GM12878 (cell line): ENCODE measurements at regions not wholly inside any gene's neighbourhood (a gene's known extent, or its start where the extent isn't known, plus 50 kb on each side); places are given as distances from the start of the nearest gene placed in this dataset.

Experiments
- ATAC-seq: fragments of 200-7000 bp; cut with Tn5 transposase; 3 replicates; pipeline ENCODE4 v1.9.1; 2020; ENCODE audit warnings: mild to moderate bottlenecking, moderate library complexity
- BruUV-seq: library from RNA; stranded (reverse); fragments of 400-500 nt; replicated peaks from 2 replicates; lab custom pipeline; 2021; lab: Mats Ljungman, UMichigan
- CTCF ChIA-PET: fragments of 300-600 bp; sonication (Branson Sonifier 250); formaldehyde crosslinking; extraction: SDS; loops from one replicate; lab custom pipeline; 2021; ENCODE audit warnings: inconsistent platforms; lab: Yijun Ruan, JAX
- POLR2A ChIA-PET: fragments of 350-600 bp; formaldehyde crosslinking; extraction: SDS; loops from one replicate; lab custom pipeline; 2021; ENCODE audit warnings: inconsistent platforms; lab: Charles Lee
- RAD21 ChIA-PET: fragments of 300-600 bp; sonication (Branson Sonifier 250); formaldehyde crosslinking; loops from one replicate; lab custom pipeline; 2023; ENCODE audit warnings: antibody characterized with exemption; ENCODE audit not compliant: unreplicated experiment; lab: Charles Lee
- SMC1A ChIA-PET: fragments of 300-600 bp; sonication (Branson Sonifier 250); formaldehyde crosslinking; loops from one replicate; lab custom pipeline; 2023; ENCODE audit not compliant: unreplicated experiment, uncharacterized antibody; lab: Charles Lee
- DNase-seq: peaks from one replicate; pipeline ENCODE4 v3.0.0-alpha.2; 2011; ENCODE audit warnings: low read depth, low spot score
- FAIRE-seq: peaks from 3 replicates; lab custom pipeline; 2011; peaks lifted over from hg19 to GRCh38; lab: Jason Lieb, UNC
- H2AFZ ChIP-seq: 2 replicates; pipeline ENCODE4 v1.6.0; 2011; ENCODE audit warnings: low read depth, low read length, control low read depth; ENCODE audit not compliant: control insufficient read depth
- H3K27ac ChIP-seq: 2 replicates; pipeline ENCODE4 v1.5.1; 2011; ENCODE audit warnings: control low read depth; ENCODE audit not compliant: control insufficient read depth, insufficient read depth
- H3K27me3 ChIP-seq, 2 experiments: replicated peaks in 1 of 2; 2 replicates each; pipeline versions ENCODE4 v1.6.0 to v1.6.1; 2011; ENCODE audit warnings: low read length in 1 of 2; ENCODE audit not compliant: control insufficient read depth in 2 of 2, insufficient read depth in 2 of 2
- H3K36me3 ChIP-seq, 2 experiments: 2 replicates each; pipeline ENCODE4 v1.5.1; 2011; ENCODE audit warnings: low read length in 1 of 2; ENCODE audit not compliant: control insufficient read depth in 2 of 2, insufficient read depth in 2 of 2
- H3K4me1 ChIP-seq: 2 replicates; pipeline ENCODE4 v1.6.1; 2011; ENCODE audit warnings: mild to moderate bottlenecking, low read length, moderate library complexity, mixed read lengths; ENCODE audit not compliant: control insufficient read depth, insufficient read depth
- H3K4me2 ChIP-seq: 2 replicates; pipeline ENCODE4 v1.6.0; 2011; ENCODE audit warnings: control low read depth; ENCODE audit not compliant: control insufficient read depth, insufficient read depth
- H3K4me3 ChIP-seq: fragments of 200-600 bp; sonication (generic); 2 replicates; pipeline ENCODE4 v1.5.1; 2016
- H3K79me2 ChIP-seq: 2 replicates; pipeline ENCODE4 v1.6.0; 2011; ENCODE audit warnings: low read length; ENCODE audit not compliant: control insufficient read depth, insufficient read depth
- H3K9ac ChIP-seq: 2 replicates; pipeline ENCODE4 v1.8.0; 2011; ENCODE audit warnings: low read length, control low read depth, mixed read lengths; ENCODE audit not compliant: control insufficient read depth, insufficient read depth
- H3K9me3 ChIP-seq: replicated peaks from 3 replicates; pipeline ENCODE4 v1.5.1; 2011; ENCODE audit warnings: mild to moderate bottlenecking, low read length; ENCODE audit not compliant: control insufficient read depth, insufficient read depth
- H4K20me1 ChIP-seq: 2 replicates; pipeline ENCODE4 v1.6.0; 2011; ENCODE audit not compliant: control insufficient read depth, insufficient read depth
- ASH2L ChIP-seq: fragments of 300-600, 200-600 bp; sonication (generic); IDR thresholded peaks from 2 replicates; pipeline ENCODE4 v1.6.1; 2017; ENCODE audit warnings: low read depth, mild to moderate bottlenecking, borderline replicate concordance
- CBX3 ChIP-seq: fragments of 200-600 bp; sonication (generic); IDR thresholded peaks from 2 replicates; pipeline ENCODE4 v1.6.1; 2016; ENCODE audit warnings: low read depth, borderline replicate concordance
- CHD4 ChIP-seq: fragments of 200-600 bp; sonication (generic); IDR thresholded peaks from 2 replicates; pipeline ENCODE4 v1.6.1; 2016; ENCODE audit warnings: mild to moderate bottlenecking
- EGR1 ChIP-seq, 2 experiments: IDR thresholded peaks; 1 replicate in 1 of 2; 2 replicates in 1 of 2; pipeline ENCODE4 v1.6.1; 2011 to 2012; ENCODE audit warnings: low read depth in 2 of 2, low read length in 2 of 2, borderline replicate concordance in 1 of 2, mild to moderate bottlenecking in 1 of 2, moderate library complexity in 1 of 2
- EP300 ChIP-seq, 2 experiments: fragments of 150-350 bp in 1 of 2; IDR thresholded peaks; 2 replicates each; pipeline ENCODE4 v1.6.1; 2011 to 2012; ENCODE audit warnings: low read depth in 2 of 2, low read length in 2 of 2, borderline replicate concordance in 1 of 2, improper control_type of control experiment in 1 of 2, inconsistent platforms in 1 of 2; ENCODE audit not compliant: control insufficient read depth in 1 of 2
- HDAC2 ChIP-seq: fragments of 200-600 bp; sonication (generic); IDR thresholded peaks from 2 replicates; pipeline ENCODE4 v1.6.1; 2017
- HDGF ChIP-seq: fragments of 450-650 bp; IDR thresholded peaks from 2 replicates; pipeline ENCODE4 v1.6.1; 2016; ENCODE audit warnings: antibody characterized with exemption
- MTA2 ChIP-seq: fragments of 450-650 bp; IDR thresholded peaks from 2 replicates; pipeline ENCODE4 v1.6.1; 2016; ENCODE audit warnings: low read depth, mild to moderate bottlenecking, moderate library complexity
- NR2C1 ChIP-seq: fragments of 450-650 bp; IDR thresholded peaks from 2 replicates; pipeline ENCODE4 v1.6.1; 2017; ENCODE audit warnings: antibody characterized with exemption, mild to moderate bottlenecking, moderate library complexity
- PKNOX1 ChIP-seq: fragments of 450-650 bp; IDR thresholded peaks from 2 replicates; pipeline ENCODE4 v1.6.1; 2016; ENCODE audit warnings: mild to moderate bottlenecking
- POU2F2 ChIP-seq: IDR thresholded peaks from 3 replicates; pipeline ENCODE4 v1.6.1; 2011; ENCODE audit warnings: low read depth, mild to moderate bottlenecking, low read length, borderline replicate concordance
- SKIL ChIP-seq: fragments of 450-650 bp; IDR thresholded peaks from 2 replicates; pipeline ENCODE4 v1.6.1; 2017; ENCODE audit warnings: mild to moderate bottlenecking, low read depth, inconsistent platforms; ENCODE audit not compliant: poor library complexity, severe bottlenecking
- TCF3 ChIP-seq: IDR thresholded peaks from 2 replicates; pipeline ENCODE4 v1.6.1; 2012; ENCODE audit warnings: low read depth, mild to moderate bottlenecking, low read length, borderline replicate concordance; ENCODE audit not compliant: insufficient read depth
- USF1 ChIP-seq: IDR thresholded peaks from 2 replicates; pipeline ENCODE4 v1.6.1; 2011; ENCODE audit warnings: borderline replicate concordance, low read depth, mild to moderate bottlenecking, moderate library complexity, mixed read lengths, low read length; ENCODE audit not compliant: insufficient read depth; ENCODE audit errors: extremely low read length
- ZNF384 ChIP-seq: IDR thresholded peaks from 2 replicates; pipeline ENCODE4 v1.6.1; 2012; ENCODE audit warnings: low read depth, mild to moderate bottlenecking, low read length, improper control_type of control experiment, borderline replicate concordance
- ZZZ3 ChIP-seq: IDR thresholded peaks from 2 replicates; pipeline ENCODE4 v1.6.1; 2011; ENCODE audit warnings: low read depth; ENCODE audit not compliant: control insufficient read depth, insufficient read length
- WGBS: methylation state at CpG from one replicate; pipeline ENCODE4 v1.1.6; 2016; ENCODE audit warnings: low lambda C conversion rate; ENCODE audit not compliant: insufficient replicate concordance, insufficient coverage; ENCODE audit errors: missing lambda C conversion rate; 5-methylcytosine and 5-hydroxymethylcytosine counted together
- in situ Hi-C: fragments of 300-500 bp; cut with MboI; formaldehyde crosslinking; loops from 9 replicates; pipeline ENCODE4 v1.14.3; 2018; ENCODE audit warnings: mixed read lengths
- intact Hi-C: fragments of 100-400 bp; cut with micrococcal nuclease; formaldehyde crosslinking; loops from one replicate; pipeline ENCODE4 v1.14.2; 2022; ENCODE audit not compliant: unreplicated experiment
- TF ChIP-seq, protein P1 (sequence below): IDR thresholded peaks from 2 replicates; pipeline ENCODE4 v1.6.1; 2011; ENCODE audit warnings: low read depth, mild to moderate bottlenecking, low read length, moderate library complexity, borderline replicate concordance; ENCODE audit errors: extremely low read depth
- TF ChIP-seq, protein P2 (sequence below): IDR thresholded peaks from 2 replicates; pipeline ENCODE4 v1.6.1; 2012; ENCODE audit warnings: low read depth, low read length, improper control_type of control experiment

DNA sequence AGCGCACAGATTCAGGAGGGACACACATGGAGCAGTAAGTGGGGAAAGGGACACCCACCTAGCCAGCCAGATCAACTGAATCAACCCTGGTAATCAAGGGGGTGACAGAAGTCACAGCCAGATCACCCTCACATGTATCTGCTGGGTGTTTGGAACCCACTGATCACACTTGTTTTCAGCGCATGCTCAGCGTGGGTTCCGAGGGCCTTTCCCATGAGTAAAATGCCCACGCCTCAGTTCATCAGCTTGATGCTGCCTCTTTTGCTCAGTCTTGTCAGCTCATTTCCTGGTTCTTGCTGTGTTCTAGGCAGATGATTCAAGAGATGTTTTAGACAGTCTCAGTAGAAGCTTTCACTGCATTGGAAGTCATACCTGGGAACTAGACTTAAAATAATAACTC is 123.2 kb upstream of the SLC30A5 start (continued):
- TF ChIP-seq SKIL (no peak), ZNF384 (no peak), PKNOX1 (no peak)

- in situ Hi-C loops (no loop called here), intact Hi-C loops (no loop called here)
- WGBS, result 27% methylated on average over 5 of the region's 5 CpGs
- Histone ChIP-seq H3K27ac (no peak overlapping the region), H3K27me3 (peaks cover 0 to 3% of the 10 kb centered on the region in 2 experiments; a peak in 1 of 4 replicates), H2AFZ (no peak overlapping the region), H3K9ac (no peak overlapping the region), H3K79me2 (no peaks in the 10 kb centered on the region), H3K9me3 (no peaks in the 10 kb centered on the region; the same call in 2 of the 3 replicates), H3K4me2 (no peak overlapping the region), H4K20me1 (no peaks in the 10 kb centered on the region), H3K4me1 (no peaks in the 10 kb centered on the region), H3K36me3 (no peaks in the 10 kb centered on the region), H3K4me3 (no peak overlapping the region)
- CTCF ChIA-PET, result no interaction called here
- SMC1A ChIA-PET, result interaction anchor here (0.7 kb wide), 1 partner anchor 722 kb away, joined by 3 read pairs; no protein-coding TSS in a partner anchor
- ATAC-seq (no peak), FAIRE-seq (no peak), DNase-seq (no peak)
- POLR2A ChIA-PET, result no interaction called here
- RAD21 ChIA-PET, result no interaction called here
- no TSS peak for BruUV-seq
- TF ChIP-seq USF1 (no peak), ASH2L (no peak), CHD4 (no peak), POU2F2 (no peak), HDGF (no peak), EGR1 (IDR thresholded peaks at IDR 0.05; ENCODE audit: borderline replicate concordance in 1 of 2, low read depth in 2 of 2, low read length in 2 of 2) (no peak), CBX3 (no peak), EP300 (IDR thresholded peaks at IDR 0.05; ENCODE audit: borderline replicate concordance in 1 of 2, control insufficient read depth in 1 of 2, low read depth in 2 of 2, low read length in 2 of 2) (no peak), MTA2 (no peak), HDAC2 (no peak), ZZZ3 (no peak), TCF3 (no peak), NR2C1 (no peak)
- TF ChIP-seq, protein P1, sequence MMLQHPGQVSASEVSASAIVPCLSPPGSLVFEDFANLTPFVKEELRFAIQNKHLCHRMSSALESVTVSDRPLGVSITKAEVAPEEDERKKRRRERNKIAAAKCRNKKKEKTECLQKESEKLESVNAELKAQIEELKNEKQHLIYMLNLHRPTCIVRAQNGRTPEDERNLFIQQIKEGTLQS, result no peak
- TF ChIP-seq, protein P2, sequence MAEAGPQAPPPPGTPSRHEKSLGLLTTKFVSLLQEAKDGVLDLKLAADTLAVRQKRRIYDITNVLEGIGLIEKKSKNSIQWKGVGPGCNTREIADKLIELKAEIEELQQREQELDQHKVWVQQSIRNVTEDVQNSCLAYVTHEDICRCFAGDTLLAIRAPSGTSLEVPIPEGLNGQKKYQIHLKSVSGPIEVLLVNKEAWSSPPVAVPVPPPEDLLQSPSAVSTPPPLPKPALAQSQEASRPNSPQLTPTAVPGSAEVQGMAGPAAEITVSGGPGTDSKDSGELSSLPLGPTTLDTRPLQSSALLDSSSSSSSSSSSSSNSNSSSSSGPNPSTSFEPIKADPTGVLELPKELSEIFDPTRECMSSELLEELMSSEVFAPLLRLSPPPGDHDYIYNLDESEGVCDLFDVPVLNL, result no peak
These were observed 120.1 kb upstream of the SLC30A5 start for GRCh38 chr5:68973696-68974095.
